K562 (cell line): ENCODE measurements at regions not wholly inside any gene's neighbourhood (a gene's known extent, or its start where the extent isn't known, plus 50 kb on each side); places are given as distances from the start of the nearest gene placed in this dataset.

Experiments used
- ATAC-seq: fragments of 200-7000 bp; cut with Tn5 transposase; 3 replicates; pipeline ENCODE4 v1.9.1; 2020; ENCODE audit warnings: moderate library complexity
- BruUV-seq: library from RNA; stranded (reverse); fragments of 400-500 nt; replicated peaks from 2 replicates; lab custom pipeline; 2021; lab: Mats Ljungman, UMichigan
- CTCF ChIA-PET: fragments of 300-600 bp; formaldehyde crosslinking; extraction: SDS; loops from one replicate; lab custom pipeline; 2021; ENCODE audit warnings: low intra/inter-chr PET ratio; lab: Yijun Ruan, JAX
- POLR2A ChIA-PET: fragments of 300-600, 350-650 bp; sonication (Branson Sonifier 250); formaldehyde crosslinking; extraction: SDS; loops from one replicate; lab custom pipeline; 2021; ENCODE audit warnings: antibody characterized with exemption, inconsistent platforms; lab: Yijun Ruan, JAX
- DNase-seq, 4 experiments: peaks; one replicate each; pipeline versions ENCODE4 v3.0.0 to v3.0.0-alpha.2; 2011 to 2018; ENCODE audit warnings: low spot score in 3 of 4, mixed read lengths in 3 of 4; ENCODE audit errors: extremely low read depth in 1 of 4
- FAIRE-seq: peaks from 2 replicates; lab custom pipeline; 2011; peaks lifted over from hg19 to GRCh38; lab: Jason Lieb, UNC
- H2AFZ ChIP-seq: 2 replicates; pipeline ENCODE4 v1.6.0; 2011; ENCODE audit warnings: low read depth, low read length, control low read depth, inconsistent platforms
- H3K27ac ChIP-seq: fragments of 200-600 bp; 3 replicates; pipeline ENCODE4 v1.8.0; 2011; ENCODE audit warnings: low read depth, mild to moderate bottlenecking, control low read depth, inconsistent platforms, low read length, moderate library complexity, mixed read lengths; ENCODE audit errors: extremely low read depth
- H3K27me3 ChIP-seq, 2 experiments: fragments of 300-600 bp in 1 of 2; 2 replicates in 1 of 2; 3 replicates in 1 of 2; pipeline versions ENCODE4 v1.6.0 to v1.8.0; 2011; ENCODE audit warnings: inconsistent platforms in 2 of 2, low read length in 2 of 2, mild to moderate bottlenecking in 1 of 2, mixed read lengths in 1 of 2, moderate library complexity in 1 of 2; ENCODE audit not compliant: control insufficient read depth in 2 of 2, insufficient read depth in 2 of 2
- H3K36me3 ChIP-seq: fragments of 300-600 bp; 3 replicates; pipeline ENCODE4 v1.8.0; 2011; ENCODE audit warnings: mild to moderate bottlenecking, low read length, inconsistent platforms; ENCODE audit not compliant: control insufficient read depth, insufficient read depth
- H3K4me1 ChIP-seq, 2 experiments: fragments of 200-600 bp in 1 of 2; replicated peaks in 1 of 2; 2 replicates in 1 of 2; 3 replicates in 1 of 2; pipeline versions ENCODE4 v1.5.1 to v1.8.0; 2011; ENCODE audit warnings: inconsistent platforms in 2 of 2, low read length in 2 of 2, mild to moderate bottlenecking in 1 of 2, mixed read lengths in 1 of 2, moderate library complexity in 1 of 2; ENCODE audit not compliant: control insufficient read depth in 2 of 2, insufficient read depth in 2 of 2
- H3K4me2 ChIP-seq: 2 replicates; pipeline ENCODE4 v1.6.1; 2011; ENCODE audit warnings: low read length, control low read depth, inconsistent platforms, mixed read lengths; ENCODE audit not compliant: insufficient read depth
- H3K4me3 ChIP-seq: fragments of 200-600 bp; sonication (generic), shearing (Covaris generic); 2 replicates; pipeline ENCODE4 v1.5.1; 2016; ENCODE audit warnings: control low read depth, inconsistent platforms
- H3K79me2 ChIP-seq: fragments of 200-600 bp; 3 replicates; pipeline ENCODE4 v1.8.0; 2011; ENCODE audit warnings: low read length, inconsistent platforms; ENCODE audit not compliant: control insufficient read depth, insufficient read depth
- H3K9ac ChIP-seq, 2 experiments: 2 replicates each; pipeline versions ENCODE4 v1.6.0 to v1.6.1; 2011; ENCODE audit warnings: low read depth in 2 of 2, low read length in 2 of 2, control low read depth in 1 of 2, inconsistent platforms in 1 of 2, mild to moderate bottlenecking in 1 of 2, mixed read lengths in 1 of 2; ENCODE audit not compliant: insufficient read depth in 1 of 2
- H3K9me1 ChIP-seq: one replicate; pipeline ENCODE4 v1.6.0; 2011; ENCODE audit warnings: inconsistent platforms, mild to moderate bottlenecking, low read length, moderate library complexity; ENCODE audit not compliant: control insufficient read depth, insufficient read depth
- H3K9me3 ChIP-seq: replicated peaks from 2 replicates; pipeline ENCODE4 v1.5.1; 2011; ENCODE audit warnings: low read depth, low read length, inconsistent platforms; ENCODE audit not compliant: control insufficient read depth, insufficient read depth
- H4K20me1 ChIP-seq: replicated peaks from 2 replicates; pipeline ENCODE4 v1.6.1; 2011; ENCODE audit warnings: low read length, inconsistent platforms, mixed read lengths; ENCODE audit not compliant: control insufficient read depth, insufficient read depth
- ARID3B ChIP-seq: fragments of 250-450 bp; sonication (Bioruptor Pico); IDR thresholded peaks from 2 replicates; pipeline ENCODE4 v1.4.0; 2020; ENCODE audit warnings: borderline replicate concordance
- ATF2 ChIP-seq: sonication (generic); formaldehyde crosslinking; IDR thresholded peaks from 2 replicates; pipeline ENCODE4 v1.8.1; 2022; ENCODE audit warnings: missing genetic modification reagents
- GATA2 ChIP-seq: sonication (generic); formaldehyde crosslinking; IDR thresholded peaks from 2 replicates; pipeline ENCODE4 v1.4.0; 2020; ENCODE audit warnings: mild to moderate bottlenecking, missing genetic modification reagents
- ILF3 ChIP-seq: fragments of 450-650 bp; IDR thresholded peaks from 2 replicates; pipeline ENCODE4 v1.6.1; 2018; ENCODE audit warnings: antibody characterized with exemption, mild to moderate bottlenecking, moderate library complexity, borderline replicate concordance
- IRF2 ChIP-seq: sonication (generic); formaldehyde crosslinking; IDR thresholded peaks from 2 replicates; pipeline ENCODE4 v1.8.1; 2022; ENCODE audit warnings: mild to moderate bottlenecking, missing genetic modification reagents
- MTF1 ChIP-seq: fragments of 250-450 bp; sonication (Bioruptor Pico); IDR thresholded peaks from 2 replicates; pipeline ENCODE4 v1.9.0; 2021; ENCODE audit warnings: moderate library complexity, mild to moderate bottlenecking, inconsistent platforms, borderline replicate concordance
- RCOR1 ChIP-seq, 2 experiments: IDR thresholded peaks; 2 replicates each; pipeline ENCODE4 v1.6.1; 2012; ENCODE audit warnings: low read depth in 2 of 2, low read length in 2 of 2, borderline replicate concordance in 1 of 2, improper control_type of control experiment in 1 of 2
- TEAD1 ChIP-seq, 2 experiments: fragments of 450-650 bp in 1 of 2; sonication (generic) in 1 of 2; formaldehyde crosslinking; IDR thresholded peaks; 2 replicates each; pipeline versions ENCODE4 v1.4.0 to v1.8.0; 2020 to 2022; ENCODE audit warnings: mild to moderate bottlenecking in 2 of 2, missing genetic modification reagents in 1 of 2
- THAP12 ChIP-seq: fragments of 250-450 bp; sonication (Bioruptor Pico); IDR thresholded peaks from 2 replicates; pipeline ENCODE4 v1.9.0; 2021; ENCODE audit warnings: mild to moderate bottlenecking, inconsistent platforms
- TRIM28 ChIP-seq: fragments of 450-650 bp; IDR thresholded peaks from 2 replicates; pipeline ENCODE4 v1.6.1; 2017
- ZNF124 ChIP-seq: sonication (generic); formaldehyde crosslinking; IDR thresholded peaks from 2 replicates; pipeline ENCODE4 v1.8.1; 2022; ENCODE audit warnings: missing genetic modification reagents
- ZNF583 ChIP-seq: fragments of 250-450 bp; sonication (Bioruptor Pico); IDR thresholded peaks from 2 replicates; pipeline ENCODE4 v1.4.0; 2020
- WGBS: fragments of 100-300 bp; shearing (Covaris generic); methylation state at CpG from one replicate; pipeline ENCODE4 v1.1.6; 2016; ENCODE audit warnings: low coverage, mixed read lengths; ENCODE audit not compliant: insufficient coverage; ENCODE audit errors: missing lambda C conversion rate; 5-methylcytosine and 5-hydroxymethylcytosine counted together
- in situ Hi-C: fragments of 300-500 bp; cut with MboI; formaldehyde crosslinking; loops from 4 replicates; pipeline ENCODE4 v1.15.0; 2018; ENCODE audit warnings: inconsistent platforms, mixed read lengths
- intact Hi-C: fragments of 100-400 bp; cut with micrococcal nuclease; formaldehyde crosslinking; loops from 2 replicates; pipeline ENCODE4 v1.14.2; 2022

- peaks cover 0 to 3% of the 10 kb centered on the region in 2 experiments; a peak in 1 of 5 replicates for H3K4me1 ChIP-seq
- H4K20me1 ChIP-seq: no peaks in the 10 kb centered on the region
- ATAC-seq (no peak), DNase-seq (no peak), FAIRE-seq (no peak)
- 1% methylated on average over 3 of the region's 3 CpGs for WGBS
- BruUV-seq: no TSS peak
- no peak overlapping the region for H3K27ac ChIP-seq
- H3K9me3 ChIP-seq: no peaks in the 10 kb centered on the region
- in situ Hi-C loops (no loop called here), intact Hi-C loops (loop anchor here (2.0 kb wide), 1 partner anchor 20 kb away; no protein-coding TSS in a partner anchor)
- ChIA-PET CTCF (no interaction called here), POLR2A (interaction anchor here (0.6 to 10.6 kb wide), 8 partner anchors 17 to 1271 kb away, joined by 3 to 121 read pairs (median 4); no protein-coding TSS in a partner anchor)
- 0 out of 2 replicates have a peak, but pooled peaks have one; percentile 26 for TF ChIP-seq ZNF583 (CRISPR knock-in tag)
- peak; percentile 47 for TF ChIP-seq IRF2 (CRISPR knock-in tag)
- TF ChIP-seq TEAD1 (CRISPR knock-in tag; IDR thresholded peaks at IDR 0.05): 0 out of 4 replicates have a peak, but pooled peaks of 1 of the 2 experiments have one; percentile 38
- 0 out of 2 replicates have a peak, but pooled peaks have one; percentile 54 for TF ChIP-seq ZNF124 (CRISPR knock-in tag)
- no peak for TF ChIP-seq ILF3
- 0 out of 2 replicates have a peak, but pooled peaks have one; percentile 23 for TF ChIP-seq MTF1
- TF ChIP-seq GATA2 (CRISPR knock-in tag): no peak
- peak; percentile 41; the same call in 1 of the 2 replicates for TF ChIP-seq ARID3B (CRISPR knock-in tag)
- TF ChIP-seq ATF2 (CRISPR knock-in tag): peak; percentile 59; the same call in 1 of the 2 replicates
- TF ChIP-seq THAP12: peak; percentile 74; the same call in 1 of the 2 replicates
- no peak for TF ChIP-seq TRIM28
- 0 out of 4 replicates have a peak, but pooled peaks of 1 of the 2 experiments have one; percentile 10 for TF ChIP-seq RCOR1 (IDR thresholded peaks at IDR 0.05; ENCODE audit: borderline replicate concordance in 1 of 2, low read depth in 2 of 2, low read length in 2 of 2)
- H3K9ac ChIP-seq: no peak overlapping the region
- H3K36me3 ChIP-seq: no peaks in the 10 kb centered on the region
- no peaks in the 10 kb centered on the region for H3K9me1 ChIP-seq
- H3K79me2 ChIP-seq: no peaks in the 10 kb centered on the region
- no peak overlapping the region for H3K4me3 ChIP-seq
- no peak overlapping the region for H2AFZ ChIP-seq
- no peak overlapping the region for H3K4me2 ChIP-seq
- peaks cover 32 to 35% of the 10 kb centered on the region in 2 experiments for H3K27me3 ChIP-seq
Measured at GRCh38 chr22:22067192-22067591, 84.6 kb upstream of the TOP3B start.
